ENCODE measurements at regions not wholly inside any gene's neighbourhood (a gene's known extent, or its start where the extent isn't known, plus 50 kb on each side); places are given as distances from the start of the nearest gene placed in this dataset.

DNA sequence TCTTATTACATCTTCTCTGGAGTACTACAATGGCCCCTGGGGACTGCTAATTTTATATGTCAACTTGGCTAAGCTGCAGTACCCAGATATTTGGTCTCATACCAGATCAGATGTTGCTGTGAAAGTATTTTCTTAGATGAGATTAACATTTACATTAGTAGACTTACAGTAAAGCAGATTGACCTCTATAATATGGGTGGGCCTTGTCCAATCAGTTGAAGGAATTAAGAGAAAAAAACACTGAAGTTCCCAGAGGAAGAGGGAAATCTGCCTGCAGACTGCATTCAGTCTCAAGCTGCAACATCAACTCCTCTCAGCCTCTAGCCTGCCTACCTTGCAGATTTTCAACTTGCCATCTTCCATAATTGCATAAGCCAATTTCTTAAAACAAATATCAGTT is 430.1 kb downstream of the MED13L start:
- POLR2A ChIA-PET = no interaction called here
- dilution Hi-C loops (cut with MboI; ENCODE audit: extremely low pct_ligation_motif_present, low sequenced_read_pairs) = no loop called here
- H4K20me1 ChIP-seq (replicated peaks; ENCODE audit: control insufficient read depth, extremely low read depth, insufficient read depth, low read length) = no peaks in the 10 kb centered on the region
- intact Hi-C loops (cut with micrococcal nuclease) = no loop called here
- FAIRE-seq (no peak), DNase-seq (ENCODE audit: low read depth, low spot score) (no peak)
- CTCF ChIA-PET = no interaction called here
- no peak for TF ChIP-seq POLR2AphosphoS5 (IDR thresholded peaks at IDR 0.05; ENCODE audit: insufficient read depth, low read depth, low read length)
- TF ChIP-seq, protein P1, sequence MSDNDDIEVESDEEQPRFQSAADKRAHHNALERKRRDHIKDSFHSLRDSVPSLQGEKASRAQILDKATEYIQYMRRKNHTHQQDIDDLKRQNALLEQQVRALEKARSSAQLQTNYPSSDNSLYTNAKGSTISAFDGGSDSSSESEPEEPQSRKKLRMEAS (IDR thresholded peaks at IDR 0.05; ENCODE audit: insufficient read depth, insufficient read length) = no peak
- TF ChIP-seq MYC (IDR thresholded peaks at IDR 0.05; ENCODE audit: low read depth, low read length) = no peak
- TF ChIP-seq POLR2A (IDR thresholded peaks at IDR 0.05; ENCODE audit: low read depth, low read length) = no peak
- H3K4me1 ChIP-seq (ENCODE audit: control insufficient read depth, extremely low read depth, insufficient read depth, low read length) = no peaks in the 10 kb centered on the region
- H3K36me3 ChIP-seq (ENCODE audit: control insufficient read depth in 2 of 2, extremely low read depth in 1 of 2, insufficient read depth in 2 of 2, low read length in 2 of 2) = no peaks in the 10 kb centered on the region
- no peak overlapping the region for H3K4me3 ChIP-seq (replicated peaks in 1 of 3; ENCODE audit: insufficient read depth in 1 of 3, low read depth in 1 of 3, low read length in 3 of 3)
- H3K9me1 ChIP-seq (replicated peaks; ENCODE audit: control insufficient read depth, extremely low read depth, insufficient read depth, low read length) = no peaks in the 10 kb centered on the region
- no peak overlapping the region for H3K9ac ChIP-seq (replicated peaks; ENCODE audit: extremely low read depth, insufficient read depth, low read length)
- H3K27ac ChIP-seq (ENCODE audit: insufficient read depth, low read depth, low read length) = no peak overlapping the region
- H3K9me3 ChIP-seq (replicated peaks; ENCODE audit: control insufficient read depth, insufficient read depth, low read length) = peaks cover 1% of the 10 kb centered on the region
- no TSS peak for BruUV-seq (replicated peaks)
- no peak overlapping the region for H3K4me2 ChIP-seq (ENCODE audit: insufficient read depth, low read length)
- no peak overlapping the region for H2AFZ ChIP-seq (ENCODE audit: low read depth, low read length)
- H3K27me3 ChIP-seq (ENCODE audit: control insufficient read depth in 2 of 2, insufficient read depth in 2 of 2, low read length in 2 of 2) = no peaks in the 10 kb centered on the region
- no peaks in the 10 kb centered on the region for H3K79me2 ChIP-seq (ENCODE audit: control insufficient read depth, insufficient read depth, low read length)

DNA sequence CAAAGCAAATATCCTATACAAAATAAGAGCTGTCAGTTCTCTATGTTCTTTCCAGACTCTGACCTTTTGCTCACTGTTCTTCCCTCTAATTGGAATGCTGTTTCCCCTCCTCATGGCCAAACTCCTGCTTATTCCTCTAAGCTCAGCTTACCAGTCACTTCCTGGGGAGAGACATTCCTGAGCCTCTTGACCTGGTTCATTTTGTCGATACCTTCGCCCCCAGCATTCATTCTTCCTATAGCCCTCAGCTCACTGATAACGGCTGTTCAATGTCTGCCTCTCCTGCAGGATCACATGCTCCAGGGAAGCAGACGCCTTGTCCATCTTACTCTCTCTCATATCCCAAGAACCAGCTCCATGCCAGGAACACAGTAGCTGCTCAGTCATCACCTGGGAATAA is 431.0 kb downstream of the MED13L start:
- no TSS peak for BruUV-seq (replicated peaks)
- H3K4me3 ChIP-seq (replicated peaks in 1 of 3; ENCODE audit: insufficient read depth in 1 of 3, low read depth in 1 of 3, low read length in 3 of 3) = no peak overlapping the region
- dilution Hi-C loops (cut with MboI; ENCODE audit: extremely low pct_ligation_motif_present, low sequenced_read_pairs) (no loop called here), intact Hi-C loops (cut with micrococcal nuclease) (no loop called here)
- H3K4me2 ChIP-seq (ENCODE audit: insufficient read depth, low read length) = no peak overlapping the region
- POLR2A ChIA-PET = no interaction called here
- CTCF ChIA-PET = no interaction called here
- no peaks in the 10 kb centered on the region for H3K27me3 ChIP-seq (ENCODE audit: control insufficient read depth in 2 of 2, insufficient read depth in 2 of 2, low read length in 2 of 2)
- H3K27ac ChIP-seq (ENCODE audit: insufficient read depth, low read depth, low read length) = no peak overlapping the region
- no peaks in the 10 kb centered on the region for H3K4me1 ChIP-seq (ENCODE audit: control insufficient read depth, extremely low read depth, insufficient read depth, low read length)
- no peaks in the 10 kb centered on the region for H3K79me2 ChIP-seq (ENCODE audit: control insufficient read depth, insufficient read depth, low read length)
- FAIRE-seq (no peak), DNase-seq (ENCODE audit: low read depth, low spot score) (no peak)
- no peaks in the 10 kb centered on the region for H3K36me3 ChIP-seq (ENCODE audit: control insufficient read depth in 2 of 2, extremely low read depth in 1 of 2, insufficient read depth in 2 of 2, low read length in 2 of 2)
- no peaks in the 10 kb centered on the region for H3K9me1 ChIP-seq (replicated peaks; ENCODE audit: control insufficient read depth, extremely low read depth, insufficient read depth, low read length)
- peaks cover 2% of the 10 kb centered on the region for H3K9me3 ChIP-seq (replicated peaks; ENCODE audit: control insufficient read depth, insufficient read depth, low read length)
- H4K20me1 ChIP-seq (replicated peaks; ENCODE audit: control insufficient read depth, extremely low read depth, insufficient read depth, low read length) = no peaks in the 10 kb centered on the region
- TF ChIP-seq FOS (IDR thresholded peaks at IDR 0.05; ENCODE audit: borderline replicate concordance, insufficient read depth, low read length) (no peak), JUN (IDR thresholded peaks at IDR 0.05; ENCODE audit: borderline replicate concordance, insufficient read depth, insufficient read length, low read depth) (no peak), POLR2AphosphoS5 (IDR thresholded peaks at IDR 0.05; ENCODE audit: insufficient read depth, low read depth, low read length) (no peak), MYC (IDR thresholded peaks at IDR 0.05; ENCODE audit: low read depth, low read length) (no peak)
- H2AFZ ChIP-seq (ENCODE audit: low read depth, low read length) = no peak overlapping the region
- no peak overlapping the region for H3K9ac ChIP-seq (replicated peaks; ENCODE audit: extremely low read depth, insufficient read depth, low read length)

Data from endothelial cell of umbilical vein (primary cell).